ENCODE measurements at regions not wholly inside any gene's neighbourhood (a gene's known extent, or its start where the extent isn't known, plus 50 kb on each side); places are given as distances from the start of the nearest gene placed in this dataset.

- H3K4me3 ChIP-seq (replicated peaks in 1 of 2; ENCODE audit: low read depth in 2 of 2, low read length in 2 of 2), result no peak overlapping the region
- peak in 1 of 2 donors; percentile 70 for DNase-seq (ENCODE audit: low read depth in 2 of 2)
- no peak for TF ChIP-seq CTCF (IDR thresholded peaks at IDR 0.05; ENCODE audit: low read depth, low read length)
Measured at GRCh38 chr16:80122115-80122514, 418.7 kb upstream of the DYNLRB2 start.

GRCh38 chr16:80121522-80121909, 419.3 kb upstream of the DYNLRB2 start:
- TF ChIP-seq CTCF (IDR thresholded peaks at IDR 0.05; ENCODE audit: low read depth, low read length), result no peak

GRCh38 chr16:80120899-80121521, 419.8 kb upstream of the DYNLRB2 start:
- no peak overlapping the region for H3K4me3 ChIP-seq (replicated peaks in 1 of 2; ENCODE audit: low read depth in 2 of 2, low read length in 2 of 2)
- no peak for DNase-seq (ENCODE audit: low read depth in 2 of 2)
- no peak for TF ChIP-seq CTCF (IDR thresholded peaks at IDR 0.05; ENCODE audit: low read depth, low read length)

More at GRCh38 chr16:80121522-80121909, 419.3 kb upstream of the DYNLRB2 start:
- no peak overlapping the region for H3K4me3 ChIP-seq (replicated peaks in 1 of 2; ENCODE audit: low read depth in 2 of 2, low read length in 2 of 2)
- DNase-seq (ENCODE audit: low read depth in 2 of 2), result no peak

- no peak overlapping the region for H3K4me3 ChIP-seq (replicated peaks in 1 of 2; ENCODE audit: low read depth in 2 of 2, low read length in 2 of 2)
- DNase-seq (ENCODE audit: low read depth in 2 of 2), result peak in 1 of 2 donors; percentile 32
- no peak for TF ChIP-seq CTCF (IDR thresholded peaks at IDR 0.05; ENCODE audit: low read depth, low read length)
Measured at GRCh38 chr16:80117556-80118130, 423.1 kb upstream of the DYNLRB2 start.

GRCh38 chr16:80116711-80117110, 424.1 kb upstream of the DYNLRB2 start:
- DNase-seq (ENCODE audit: low read depth in 2 of 2), result no peak
- TF ChIP-seq CTCF (IDR thresholded peaks at IDR 0.05; ENCODE audit: low read depth, low read length), result no peak
- H3K4me3 ChIP-seq (replicated peaks in 1 of 2; ENCODE audit: low read depth in 2 of 2, low read length in 2 of 2), result no peak overlapping the region

- TF ChIP-seq CTCF (IDR thresholded peaks at IDR 0.05; ENCODE audit: low read depth, low read length), result no peak
- DNase-seq (ENCODE audit: low read depth in 2 of 2), result peak in 1 of 2 donors; percentile 22
- H3K4me3 ChIP-seq (replicated peaks in 1 of 2; ENCODE audit: low read depth in 2 of 2, low read length in 2 of 2), result no peak overlapping the region
Measured at GRCh38 chr16:80114699-80115098, 426.1 kb upstream of the DYNLRB2 start.
